Hippocampal formation (tissue), 2 donors: ENCODE measurements at regions not wholly inside any gene's neighbourhood (a gene's known extent, or its start where the extent isn't known, plus 50 kb on each side); places are given as distances from the start of the nearest gene placed in this dataset.
A peak's percentile ranks its signal among the peaks of the same experiment; 100 is the strongest.
"Not testable (repeated sequence)": the region's sequence is repeated elsewhere in the genome, so short reads cannot be mapped to it uniquely, and the experiment has no call there.

ENCODE experiments used
- DNase-seq, 2 donors: peaks; one replicate each; lab custom pipeline; 2025; lab: John Stamatoyannopoulos, UW

DNA sequence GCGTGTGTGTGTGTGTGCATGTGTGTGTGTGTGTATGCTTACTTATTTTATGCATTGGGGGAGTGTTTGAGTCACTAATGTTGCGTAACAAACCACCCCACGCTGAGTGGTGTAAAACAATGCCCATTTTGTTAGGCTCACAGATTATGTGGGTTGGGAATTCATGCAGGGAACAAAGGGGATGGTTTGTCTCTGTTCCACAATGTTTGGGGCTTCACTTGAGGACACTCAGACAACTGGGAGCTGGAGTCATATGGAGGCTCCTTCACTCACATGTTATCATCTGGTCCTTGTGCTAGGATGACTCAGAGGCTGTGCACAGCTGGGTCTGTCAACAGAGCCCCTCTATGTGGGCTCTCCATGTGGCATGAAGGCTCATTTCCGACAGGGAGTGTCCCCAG, 51.3 kb upstream of the LARGE1 start:
- DNase-seq, result peak; percentile 44 to 47

DNA sequence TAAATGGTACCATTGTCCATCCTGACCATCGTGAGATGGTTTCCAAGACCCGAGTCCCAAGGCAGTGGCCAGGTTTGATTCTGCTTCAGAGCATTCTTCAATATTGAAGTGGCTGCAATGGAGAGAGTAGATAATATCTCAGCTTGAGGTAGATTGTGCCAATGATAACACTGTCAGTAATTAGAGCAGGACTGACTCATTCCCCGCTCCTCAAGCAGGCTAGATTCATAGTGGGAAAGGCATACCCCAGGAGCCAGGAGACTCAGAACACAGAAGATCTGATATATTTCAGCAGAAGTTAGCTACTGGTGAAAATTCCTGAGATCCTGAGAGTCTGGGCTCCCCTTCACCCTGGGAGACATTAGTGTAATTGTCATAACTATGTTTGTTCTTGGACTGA, 55.6 kb upstream of the LARGE1 start:
- DNase-seq, result no peak

DNA sequence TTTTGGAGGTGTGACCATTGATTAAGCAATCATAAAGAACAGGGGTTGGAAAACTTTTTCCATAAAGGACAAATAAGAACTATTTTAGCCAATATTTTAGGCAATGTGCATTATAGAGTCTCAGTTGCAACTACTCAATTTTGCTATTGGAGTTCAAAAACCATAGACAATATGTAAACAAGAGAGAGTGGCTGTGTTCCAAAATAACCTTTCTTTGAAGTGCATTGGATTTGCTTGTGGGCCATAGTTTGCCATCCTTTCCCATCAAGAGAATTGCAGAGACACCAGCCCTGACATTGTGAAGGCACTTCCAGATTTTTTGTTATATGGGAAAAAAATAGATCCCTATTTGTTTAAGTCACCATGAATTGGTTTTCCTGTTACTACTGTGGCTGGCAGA, 63.3 kb upstream of the LARGE1 start:
- DNase-seq, result no peak

DNA sequence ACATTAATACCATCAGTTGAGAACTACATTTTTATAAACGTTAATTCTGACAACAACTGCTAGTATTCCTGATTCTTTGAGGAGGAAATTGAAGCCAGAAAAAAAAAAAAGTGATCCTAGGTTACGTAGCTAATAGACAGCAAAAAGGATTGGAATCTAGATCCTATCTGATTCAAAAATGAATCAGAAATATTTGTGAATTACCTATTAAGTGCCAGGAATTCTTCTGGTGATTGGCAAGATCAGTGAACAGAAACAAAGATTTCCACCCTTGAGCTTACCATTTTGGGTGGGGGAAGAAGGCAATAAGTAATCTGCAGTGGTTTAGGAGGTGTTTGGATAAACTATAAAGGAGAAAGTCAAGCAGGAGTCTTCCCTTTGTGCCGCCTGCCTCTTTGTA, 63.9 kb upstream of the LARGE1 start:
- DNase-seq, result no peak

DNA sequence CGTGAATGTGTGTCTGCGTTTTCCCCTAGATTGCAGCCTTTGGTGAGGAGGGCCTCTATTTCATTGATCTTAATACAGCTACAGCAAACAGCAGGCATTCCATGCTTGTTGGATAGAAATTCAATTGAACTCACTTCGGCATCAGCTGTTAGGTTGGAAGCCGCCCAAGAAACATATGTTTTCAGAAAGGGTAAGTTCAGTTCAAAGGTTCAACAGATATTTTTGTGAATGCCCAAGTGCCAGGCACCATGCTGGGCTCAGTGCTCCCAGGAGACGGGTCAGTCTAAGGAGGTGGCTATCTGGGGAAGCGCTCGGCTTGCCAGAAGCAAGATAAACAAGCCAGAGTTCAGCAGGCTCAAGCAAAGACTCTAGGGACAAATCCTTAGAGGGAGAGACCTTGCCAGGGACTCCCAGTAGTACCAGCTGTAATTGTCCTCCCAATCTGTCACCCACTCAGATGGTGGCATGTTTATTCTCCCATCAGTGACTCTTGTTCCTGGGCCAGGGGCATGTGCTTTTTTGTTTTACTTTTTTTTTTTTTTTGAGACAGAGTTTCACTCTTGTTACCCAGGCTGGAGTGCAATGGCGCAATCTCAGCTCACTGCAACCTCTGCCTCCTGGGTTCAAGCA, 64.5 kb upstream of the LARGE1 start:
- DNase-seq, result no peak

DNA sequence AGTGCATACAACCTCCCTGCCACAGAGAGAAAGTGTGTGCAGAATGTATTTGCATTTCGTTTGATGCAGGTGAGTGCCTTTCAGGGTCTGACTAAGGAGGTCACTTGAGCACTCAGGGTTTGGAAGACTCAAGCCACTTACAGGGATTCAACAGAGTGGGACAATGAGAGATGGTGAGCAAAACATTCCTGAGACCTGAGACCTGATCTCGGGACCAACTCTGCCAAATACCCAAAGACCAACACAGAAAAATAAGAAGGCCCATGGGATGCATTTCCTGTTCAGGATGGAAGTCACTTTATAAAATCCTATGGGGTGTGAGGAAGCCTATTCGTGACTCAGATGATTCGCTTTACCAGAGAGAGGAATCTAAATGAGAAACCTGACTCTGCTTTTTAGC, 65.2 kb upstream of the LARGE1 start:
- DNase-seq, result no peak

DNA sequence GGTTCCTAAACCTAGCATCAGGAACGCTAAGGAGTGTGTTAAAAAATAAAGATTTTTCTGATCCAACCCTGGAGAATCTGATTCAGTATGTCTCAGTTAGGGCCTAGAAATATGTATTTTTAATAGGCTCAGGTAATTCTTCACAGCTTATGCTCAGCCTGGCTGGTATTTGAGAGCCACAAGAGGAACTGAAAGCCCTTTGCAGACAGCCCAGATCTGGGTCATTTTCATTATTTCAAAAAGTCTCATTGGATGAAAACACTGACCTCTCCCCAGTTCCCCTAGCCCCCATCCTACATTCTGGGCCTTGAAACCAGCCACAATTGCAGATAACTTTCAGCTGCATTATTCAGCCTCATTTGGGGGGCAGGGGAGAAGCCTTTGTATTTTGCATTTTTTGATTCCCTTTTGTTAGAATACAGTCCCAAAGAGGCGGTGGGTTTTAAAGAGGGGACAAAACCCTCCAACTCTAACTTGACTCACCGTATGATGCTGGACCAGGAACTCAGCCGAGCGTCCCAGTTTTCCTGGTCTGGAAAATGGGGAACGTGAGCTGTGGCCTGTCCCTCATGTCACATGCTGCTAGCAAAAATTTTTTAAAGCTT, 66.0 kb upstream of the LARGE1 start:
- DNase-seq, result no peak

DNA sequence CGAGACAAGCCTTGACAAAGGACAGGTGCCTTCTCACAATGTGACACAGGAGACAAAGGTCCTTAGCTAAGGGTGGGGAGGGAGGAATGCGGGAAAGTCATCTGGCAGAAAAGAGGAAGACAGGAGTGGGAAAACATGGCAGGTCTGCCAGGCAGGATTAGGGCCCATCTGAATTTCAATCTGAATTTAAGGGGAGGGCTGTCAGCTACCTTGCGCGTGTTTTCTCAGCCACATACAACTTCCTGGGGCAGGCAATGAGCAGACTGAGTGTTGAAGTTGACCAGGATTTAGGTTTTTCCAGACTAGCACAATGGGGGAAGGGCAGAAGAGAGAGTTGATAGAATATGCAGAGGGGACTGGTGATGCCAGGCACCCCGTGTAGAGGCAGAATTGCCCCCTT, 66.7 kb upstream of the LARGE1 start:
- DNase-seq, result no peak

DNA sequence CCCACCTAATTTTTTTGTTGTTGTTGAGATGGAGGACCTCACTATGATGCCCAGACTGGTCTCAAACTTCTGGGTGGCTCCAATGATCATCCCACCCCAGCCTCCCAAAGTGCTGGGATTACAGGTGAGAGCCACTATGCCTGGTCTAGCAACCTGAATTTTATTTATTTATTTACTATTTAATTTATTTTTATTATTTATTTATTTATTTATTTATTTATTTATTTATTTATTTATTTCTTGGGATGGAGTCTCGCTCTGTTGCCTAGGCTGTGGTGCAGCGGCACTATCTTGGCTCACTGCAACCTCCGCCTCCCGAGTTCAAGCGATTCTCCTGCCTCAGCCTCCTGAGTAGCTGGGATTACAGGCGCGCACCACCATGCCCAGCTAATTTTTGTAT, 69.0 kb upstream of the LARGE1 start:
- not testable (repeated sequence) for DNase-seq

DNA sequence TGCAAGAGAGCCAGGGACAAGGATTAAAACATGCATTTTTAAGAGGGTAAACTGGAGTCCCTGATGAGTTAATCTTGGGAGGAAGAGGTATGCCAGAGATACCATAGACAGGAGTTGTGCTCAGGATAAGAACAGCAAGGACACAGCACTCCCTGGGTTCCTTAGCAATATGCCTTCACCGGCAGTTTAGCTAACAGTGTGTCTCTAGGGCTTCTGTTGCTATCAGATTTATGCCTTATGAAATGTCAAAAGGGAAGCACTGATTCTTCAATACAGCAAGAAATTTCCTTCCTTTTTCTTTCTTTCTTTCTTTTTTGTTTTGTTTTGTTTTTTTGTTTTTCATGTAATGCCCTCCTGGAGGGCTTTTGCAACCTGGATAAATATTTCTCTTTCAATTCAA, 71.3 kb upstream of the LARGE1 start:
- no peak for DNase-seq

DNA sequence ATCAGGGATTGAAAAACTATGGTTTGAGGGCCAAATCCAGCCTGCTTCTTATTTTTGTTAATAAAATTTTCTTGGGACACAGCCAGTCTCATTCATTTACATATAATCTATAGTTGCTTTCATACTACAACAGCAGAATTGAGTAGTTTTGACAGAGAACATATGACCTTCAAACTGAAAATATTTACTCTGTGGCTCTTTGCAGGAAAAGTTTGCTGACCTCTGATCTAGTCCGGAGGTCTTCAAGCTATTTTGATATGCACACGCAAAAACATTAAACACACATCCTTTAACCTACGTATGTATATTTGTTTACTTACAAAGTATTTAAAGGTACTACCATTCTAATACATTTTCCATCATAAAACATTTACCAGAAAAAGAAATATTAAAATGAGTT, 76.5 kb upstream of the LARGE1 start:
- no peak for DNase-seq

DNA sequence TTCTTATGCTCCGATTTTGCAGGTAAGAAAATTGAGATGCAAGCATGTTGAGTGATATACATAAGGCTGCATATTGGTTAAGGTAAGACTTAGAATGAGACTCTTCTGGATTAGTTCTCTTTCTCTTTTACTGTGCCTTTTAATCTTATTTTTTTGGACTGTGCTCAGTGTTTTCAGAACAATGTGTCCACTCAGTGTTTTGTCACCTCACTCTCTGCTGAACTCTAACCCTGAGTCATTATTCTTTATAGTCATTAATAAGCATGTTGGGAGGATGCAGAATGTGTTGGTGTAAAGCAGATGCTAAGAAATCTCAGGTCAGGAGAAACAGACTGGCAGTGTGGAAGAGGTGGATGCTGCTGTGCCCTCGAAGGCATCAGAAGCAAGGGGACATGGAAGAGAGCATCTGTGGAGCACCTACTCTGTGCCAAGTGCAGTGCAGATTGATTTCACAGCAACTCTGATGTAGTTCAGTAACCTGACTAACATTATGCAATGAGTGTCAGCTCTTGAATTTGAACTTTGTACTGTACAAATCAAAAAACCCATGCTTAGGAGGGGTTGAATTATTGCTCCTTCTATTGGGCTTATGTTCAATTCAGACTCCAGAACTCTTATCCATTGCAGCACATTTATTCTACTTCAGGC, 80.7 kb upstream of the LARGE1 start:
- no peak for DNase-seq

DNA sequence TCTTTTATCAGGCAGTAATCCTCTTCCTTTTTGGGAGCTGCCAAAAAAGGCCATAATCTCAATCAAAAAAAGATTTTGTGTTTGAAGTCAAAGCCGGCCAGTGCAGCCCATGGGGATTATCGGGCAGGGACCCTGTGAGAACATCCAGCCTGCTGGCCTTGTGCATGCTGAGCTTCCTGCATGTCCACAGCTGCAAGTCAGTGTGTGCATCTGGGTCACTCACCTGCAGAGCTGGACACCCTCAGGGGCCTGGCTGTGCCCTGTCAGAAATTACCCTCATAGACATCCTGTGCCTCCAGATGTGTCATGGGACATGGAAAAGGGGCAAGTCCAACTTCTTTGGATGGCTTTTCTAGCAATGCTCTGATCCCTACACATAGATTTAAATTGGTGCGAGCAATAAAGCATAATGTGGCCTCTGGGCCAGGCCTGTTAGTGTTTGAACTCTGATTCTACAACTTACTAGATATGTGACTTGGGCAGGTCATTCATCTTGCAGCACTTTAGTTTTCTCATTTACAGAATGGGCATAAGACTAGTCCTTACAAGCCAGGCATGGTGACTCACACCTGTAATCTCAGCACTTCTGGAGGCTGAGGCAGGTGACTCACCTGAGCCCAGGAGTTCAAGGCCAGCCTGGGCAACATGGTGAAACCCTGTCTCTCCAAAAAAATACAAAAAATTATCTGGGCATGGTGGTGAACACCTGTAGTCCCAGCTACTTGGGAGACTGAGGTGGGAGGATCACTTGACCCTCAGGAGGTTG, 81.6 kb upstream of the LARGE1 start:
- no peak for DNase-seq

DNA sequence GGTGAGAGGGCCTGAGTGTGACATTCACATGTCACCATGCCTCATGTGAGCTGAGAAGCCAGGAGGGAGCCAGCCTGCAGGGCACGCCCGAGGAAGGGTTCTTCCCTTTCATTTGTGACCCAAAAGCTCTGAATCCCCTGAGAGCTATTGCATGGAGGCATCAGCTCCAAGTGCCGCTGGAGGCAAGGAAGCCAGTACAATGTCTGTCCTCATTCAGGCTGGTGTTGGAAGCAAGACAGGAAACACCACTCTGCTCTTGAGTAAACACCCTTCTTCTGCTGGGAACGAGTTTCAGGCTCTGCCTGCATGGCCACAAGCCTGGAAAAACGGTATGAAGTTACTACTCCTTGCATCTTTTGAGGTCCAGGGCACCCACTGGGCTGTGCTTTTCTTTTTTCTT, 83.8 kb upstream of the LARGE1 start:
- no peak for DNase-seq

DNA sequence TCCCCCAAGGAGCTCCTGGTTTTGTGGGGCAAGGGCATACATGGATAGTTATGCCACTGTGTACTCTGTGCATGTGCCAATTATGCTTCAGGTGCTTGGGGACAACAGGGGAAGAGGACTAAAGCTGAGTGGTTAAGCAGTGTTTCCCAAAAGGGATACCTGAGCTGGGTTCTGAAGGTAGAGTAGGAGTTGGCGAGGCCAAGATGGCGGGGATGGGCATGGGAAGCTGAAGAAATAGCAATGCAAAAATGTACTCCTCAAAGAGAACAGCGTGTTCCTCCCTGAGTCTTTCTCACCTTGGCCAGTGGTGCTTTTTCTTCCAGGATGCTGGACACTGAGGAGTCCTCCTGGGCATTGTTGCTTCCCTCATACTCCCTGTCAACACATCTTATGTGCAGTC, 90.0 kb upstream of the LARGE1 start:
- no peak for DNase-seq

DNA sequence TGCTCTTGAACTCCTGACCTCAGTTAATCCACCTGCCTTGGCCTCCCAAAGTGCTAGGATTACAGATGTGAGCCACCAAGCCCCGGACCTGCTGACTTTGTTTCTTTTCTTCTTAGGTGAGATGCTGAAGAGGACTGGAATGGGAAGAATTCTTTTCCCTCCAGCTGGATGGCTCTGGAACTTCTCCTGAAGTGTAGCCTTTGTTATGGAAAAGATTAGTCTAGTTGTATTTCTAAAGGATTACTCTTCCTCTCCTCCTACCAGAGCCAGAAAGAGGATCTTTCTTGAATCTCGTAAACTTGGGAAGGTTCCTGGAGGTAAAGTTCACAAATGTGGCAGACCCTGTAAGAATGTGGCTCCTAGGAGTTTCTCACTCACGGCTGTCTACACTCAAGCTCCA, 95.4 kb upstream of the LARGE1 start:
- no peak for DNase-seq

DNA sequence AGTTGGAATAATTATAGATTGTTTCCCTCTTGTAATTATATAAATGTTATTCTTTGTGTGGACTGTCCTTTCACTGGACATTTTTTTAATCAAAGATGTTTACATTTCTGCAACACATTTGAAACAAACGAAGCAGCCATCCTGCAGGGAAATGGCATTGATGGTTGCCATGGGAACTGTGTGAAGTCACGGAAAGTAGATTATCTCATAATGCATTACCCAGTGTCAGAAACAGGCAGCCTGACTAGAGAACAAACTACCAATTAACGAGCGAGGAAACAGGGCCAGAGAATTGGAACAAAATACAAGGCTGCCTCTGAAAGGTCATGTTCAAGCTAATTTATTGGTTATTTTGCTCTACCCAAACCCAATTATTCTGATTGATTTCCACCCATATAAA, 96.9 kb upstream of the LARGE1 start:
- DNase-seq, result no peak

DNA sequence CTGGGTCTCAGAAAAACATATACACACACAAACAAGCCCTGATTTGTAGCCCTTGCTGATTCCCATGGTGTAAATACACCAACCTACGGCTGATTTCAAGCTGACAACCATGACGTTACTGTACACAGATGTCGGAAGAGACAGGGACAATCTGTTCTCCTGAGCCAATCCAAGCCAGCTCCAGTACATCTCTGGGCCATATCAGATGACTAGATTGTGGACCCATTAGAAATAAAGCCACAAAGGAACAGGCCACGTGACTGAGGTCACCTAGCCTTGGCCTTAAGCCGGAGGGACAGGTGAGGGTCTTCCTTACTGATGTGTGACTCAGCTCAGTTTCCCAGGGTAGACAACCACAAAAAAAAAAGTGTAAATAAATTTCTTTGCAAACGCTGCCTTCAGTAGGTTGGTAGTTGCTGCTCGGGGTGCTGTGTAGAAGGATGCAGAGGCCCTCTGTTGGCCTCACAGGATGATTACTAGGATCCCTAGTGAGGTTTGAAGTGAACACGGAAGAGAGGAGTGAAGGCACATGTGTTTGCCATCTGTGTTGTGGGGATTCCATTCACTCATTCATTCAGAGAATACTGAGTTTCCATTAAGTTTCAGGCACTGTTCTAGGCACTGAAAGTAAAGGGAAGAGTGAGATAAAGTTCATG, 99.0 kb upstream of the LARGE1 start:
- no peak for DNase-seq

DNA sequence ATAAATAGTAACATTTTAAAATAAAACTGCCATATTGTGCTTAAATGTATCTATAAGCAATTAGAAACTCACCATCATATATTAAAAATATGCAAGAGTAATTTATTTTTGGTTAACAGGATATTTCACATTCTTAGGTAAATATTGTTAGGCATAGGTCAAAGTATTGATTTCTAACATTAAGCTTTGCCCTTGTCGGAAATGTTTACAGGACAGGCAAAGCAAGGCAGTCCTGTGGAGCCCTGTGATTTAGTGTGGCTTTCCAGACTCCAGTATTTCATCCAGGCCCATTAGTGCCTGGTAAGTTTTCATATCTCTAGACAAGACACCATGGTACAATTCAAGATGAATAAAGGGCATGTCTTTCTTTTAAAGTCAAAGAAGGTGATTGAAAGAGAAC, 114.9 kb upstream of the LARGE1 start:
- DNase-seq, result no peak

DNA sequence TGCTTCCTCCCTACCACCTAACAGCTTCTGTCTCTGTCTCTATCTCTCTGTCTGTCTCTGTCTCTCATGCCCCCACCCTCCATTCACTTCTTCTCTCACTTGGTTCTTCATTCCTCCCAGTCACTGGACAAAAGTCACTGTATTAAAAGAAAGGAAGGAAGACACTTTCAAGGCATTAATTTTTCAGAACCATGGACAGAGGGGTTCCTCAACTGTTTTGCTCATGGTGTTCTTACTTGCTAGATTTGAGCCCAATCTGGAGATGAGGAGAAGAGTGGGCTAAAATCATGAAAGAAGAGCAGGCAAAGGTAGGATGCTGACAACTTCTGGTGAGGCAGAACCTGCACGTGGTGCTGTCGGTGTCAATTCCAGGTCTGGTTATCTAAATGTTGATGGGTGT, 116.7 kb upstream of the LARGE1 start:
- DNase-seq, result no peak

DNA sequence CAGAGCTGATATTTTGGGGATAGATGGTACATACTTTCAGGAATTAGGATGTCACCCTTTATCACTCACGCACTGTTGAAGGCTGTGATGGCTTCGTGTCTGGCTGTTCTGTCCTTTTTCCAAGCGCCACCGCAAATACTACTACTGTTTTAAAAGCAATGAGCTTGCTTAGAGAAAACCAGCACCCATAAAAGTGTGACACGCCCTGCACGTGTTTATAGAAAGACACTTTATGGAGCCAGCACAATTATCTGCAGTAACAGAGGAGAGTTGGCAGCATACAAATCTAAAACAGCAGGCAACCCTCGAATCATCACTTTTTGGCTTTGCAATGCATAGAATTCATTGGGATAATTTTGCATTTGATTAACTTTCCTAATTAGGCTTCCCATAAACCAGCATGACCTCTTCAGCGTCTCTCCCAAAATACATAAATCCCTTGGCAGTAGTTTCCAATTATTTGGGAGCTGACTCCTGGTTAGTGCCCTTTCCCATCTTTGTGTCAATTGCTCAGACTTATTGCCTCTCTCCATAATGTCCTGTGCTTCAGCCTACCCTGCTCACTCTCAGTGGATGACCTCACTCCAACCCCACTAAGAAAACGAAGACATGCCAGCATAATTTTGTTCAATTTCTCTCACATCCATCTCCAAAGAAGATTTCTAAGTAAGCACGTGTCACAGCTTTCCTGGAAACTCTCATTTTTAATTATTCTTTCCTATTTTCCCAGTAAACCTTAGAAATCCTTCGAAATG, 118.7 kb upstream of the LARGE1 start:
- no peak for DNase-seq

DNA sequence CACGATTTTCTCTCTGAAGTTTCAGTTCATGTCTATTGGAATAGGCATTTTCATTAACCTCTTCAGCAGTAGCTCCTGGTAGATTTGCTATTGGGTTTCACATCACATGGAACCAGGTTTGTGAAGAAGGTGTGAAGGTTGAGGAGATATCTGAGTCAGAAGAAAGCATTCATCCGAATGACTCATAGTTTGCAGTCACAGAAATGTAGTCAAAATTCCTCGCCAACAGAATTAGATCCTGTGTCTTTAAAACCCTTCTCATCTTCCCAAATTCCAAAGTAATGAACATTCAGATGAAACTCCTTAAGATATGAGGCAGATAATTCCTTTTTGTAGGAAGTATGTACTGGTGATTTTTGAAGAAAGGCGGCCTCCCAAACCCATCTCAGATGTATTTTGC, 125.0 kb upstream of the LARGE1 start:
- DNase-seq, result no peak
